ENCODE measurements at regions not wholly inside any gene's neighbourhood (a gene's known extent, or its start where the extent isn't known, plus 50 kb on each side); places are given as distances from the start of the nearest gene placed in this dataset.

DNA sequence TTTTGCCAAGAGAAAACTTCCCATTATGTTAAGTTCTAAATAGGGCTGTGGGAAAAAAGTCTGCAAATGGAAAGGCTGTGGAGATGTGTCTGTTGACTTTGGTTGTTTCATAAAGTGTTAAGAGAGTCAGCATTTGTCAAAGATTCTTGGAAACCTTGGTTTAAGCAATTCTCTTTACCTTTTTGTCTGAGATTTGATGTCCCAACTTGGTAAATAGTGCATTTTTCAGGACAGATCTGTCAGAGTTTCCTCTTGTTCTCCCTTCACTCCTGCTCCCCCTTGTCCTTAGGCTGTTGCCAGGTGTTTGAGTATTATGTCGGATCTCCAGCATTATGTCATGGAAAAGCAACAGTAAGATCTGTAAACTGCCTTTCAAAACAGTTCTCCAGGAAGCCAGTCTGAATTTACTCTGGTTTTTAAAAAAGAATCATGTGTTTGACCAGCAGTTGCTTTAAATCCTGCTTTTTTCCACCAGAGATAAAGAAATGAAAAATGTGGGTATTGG lies 79.1 kb upstream of the ADAMTSL1 start:
- no peak for DNase-seq

DNA sequence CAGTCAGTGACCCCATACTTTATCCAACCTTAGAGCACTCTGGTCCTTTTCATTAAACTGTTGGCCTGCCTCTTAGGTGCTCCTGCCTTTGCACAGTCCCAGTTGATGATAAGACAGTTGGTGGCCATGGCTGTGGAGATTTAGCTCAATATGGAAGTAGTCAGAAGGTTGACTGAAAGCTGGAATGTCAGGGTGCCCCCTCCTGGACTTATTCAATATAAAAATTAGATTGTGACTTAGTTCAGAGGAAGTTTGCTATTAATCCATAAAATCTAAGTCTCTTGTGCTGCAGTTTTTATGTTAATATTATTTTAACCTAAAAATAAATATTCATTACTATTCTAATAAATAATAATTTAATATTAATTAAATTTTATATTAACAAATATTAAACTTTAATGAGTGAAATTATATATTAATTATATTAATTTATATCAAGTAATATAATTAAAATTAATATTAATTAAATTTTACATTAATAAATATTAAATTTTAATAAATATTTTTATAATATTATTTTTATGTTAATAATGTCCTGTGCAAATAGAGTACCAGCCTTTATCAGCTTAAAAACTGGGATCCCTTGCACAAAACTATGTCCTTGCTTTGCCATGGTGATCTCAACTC lies 77.7 kb upstream of the ADAMTSL1 start:
- no peak for DNase-seq

DNA sequence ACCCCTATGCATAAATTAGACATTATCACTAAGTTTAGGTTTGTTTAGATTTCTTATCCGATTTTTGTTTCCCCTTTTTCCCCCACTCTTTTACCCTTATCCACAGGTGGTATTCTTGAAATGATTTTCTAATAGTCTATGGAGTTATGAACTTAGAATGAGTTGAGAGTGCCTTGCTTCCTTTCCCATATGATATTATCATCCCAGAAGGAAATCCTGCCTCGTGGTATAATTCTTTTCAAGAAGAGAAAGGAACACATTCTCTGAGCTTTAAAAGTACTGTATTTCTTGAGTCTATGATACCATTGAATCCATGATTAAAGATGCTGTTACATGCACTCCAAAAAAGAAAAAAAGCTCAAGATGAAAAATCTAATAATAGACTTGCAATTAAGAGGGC lies 76.9 kb upstream of the ADAMTSL1 start:
- DNase-seq, result no peak

DNA sequence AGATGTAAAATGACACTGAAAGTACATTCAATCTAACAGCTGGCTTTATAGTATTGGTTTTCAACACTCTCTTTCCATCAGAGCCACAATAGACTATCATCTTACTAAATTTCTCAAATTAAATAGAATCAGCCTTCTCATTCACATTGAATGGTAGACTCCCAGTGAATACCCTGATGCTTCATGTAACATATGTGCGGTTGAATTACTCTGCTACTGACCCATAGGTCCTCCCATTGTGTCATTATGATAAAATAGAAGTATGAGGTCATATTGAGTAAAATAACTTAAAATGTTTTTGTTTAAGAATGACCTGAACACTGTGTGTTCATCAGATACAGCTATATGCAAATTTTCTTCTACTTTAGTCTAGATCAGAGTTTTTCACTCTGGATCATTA lies 75.9 kb upstream of the ADAMTSL1 start:
- no peak for DNase-seq

DNA sequence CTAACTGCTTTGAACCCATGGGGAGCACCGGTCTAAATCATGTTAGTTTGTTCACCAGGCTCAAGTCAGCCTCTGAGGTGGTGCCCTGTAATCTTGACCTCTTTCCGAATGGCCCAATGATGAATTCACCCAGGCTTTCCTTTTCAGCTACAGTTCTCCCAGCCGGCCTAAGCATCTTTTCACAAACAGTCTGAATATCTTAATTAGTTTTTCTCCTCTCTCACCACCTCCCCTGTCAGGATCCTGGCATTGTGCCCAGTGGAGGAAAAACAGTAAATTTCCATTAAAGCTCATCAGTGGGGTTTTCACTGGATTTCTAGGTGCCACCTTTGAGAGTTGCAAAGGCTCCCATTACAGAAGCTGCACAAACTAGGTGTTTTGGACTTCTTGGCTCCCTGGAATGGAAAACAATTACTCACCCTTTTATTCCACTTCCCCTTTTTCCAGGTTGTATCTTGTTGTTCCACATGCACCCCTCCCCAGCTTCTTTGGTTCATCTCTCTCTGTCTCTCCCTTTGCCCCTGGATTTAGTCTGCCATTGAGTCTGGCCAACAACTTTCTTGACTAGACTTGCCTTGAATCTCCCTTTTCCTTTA lies 69.4 kb upstream of the ADAMTSL1 start:
- DNase-seq, result no peak

DNA sequence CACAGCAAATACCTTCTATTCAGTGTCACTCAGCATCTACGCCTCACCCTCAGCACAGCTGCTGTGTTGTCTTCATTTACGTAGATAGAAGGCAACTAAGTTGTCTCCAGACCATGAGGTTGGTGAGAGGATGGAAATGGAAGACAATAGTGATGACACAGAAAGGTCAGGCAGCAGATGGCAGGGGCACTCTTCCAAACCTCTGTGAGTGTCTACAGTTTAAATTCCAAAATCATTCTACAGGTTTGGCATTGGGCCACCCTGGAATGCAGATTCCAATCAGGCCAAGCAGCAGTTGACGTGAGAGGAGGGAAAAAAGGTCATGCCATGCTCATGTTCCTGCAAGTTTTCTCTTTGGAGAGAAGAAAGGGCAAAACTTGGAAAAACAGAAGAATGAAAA lies 68.7 kb upstream of the ADAMTSL1 start:
- no peak for DNase-seq

DNA sequence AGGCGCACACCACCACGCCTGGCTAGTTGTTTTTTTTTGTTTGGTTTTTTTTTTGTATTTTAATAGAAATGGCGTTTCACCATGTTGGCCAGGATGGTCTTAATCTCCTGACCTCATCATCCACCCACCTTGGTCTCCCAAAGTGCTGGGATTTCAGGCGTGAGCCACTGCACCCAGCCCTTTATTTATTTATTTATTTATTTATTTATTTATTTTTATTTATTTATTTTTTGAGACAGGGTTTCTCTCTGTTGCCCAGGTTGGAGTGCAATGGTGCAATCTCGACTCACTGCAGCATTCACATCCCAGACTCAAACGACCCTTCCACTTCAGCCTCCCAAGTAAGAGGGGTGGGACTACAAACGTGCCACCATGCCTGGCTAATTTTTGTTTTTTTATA lies 63.0 kb upstream of the ADAMTSL1 start:
- DNase-seq, result no peak

DNA sequence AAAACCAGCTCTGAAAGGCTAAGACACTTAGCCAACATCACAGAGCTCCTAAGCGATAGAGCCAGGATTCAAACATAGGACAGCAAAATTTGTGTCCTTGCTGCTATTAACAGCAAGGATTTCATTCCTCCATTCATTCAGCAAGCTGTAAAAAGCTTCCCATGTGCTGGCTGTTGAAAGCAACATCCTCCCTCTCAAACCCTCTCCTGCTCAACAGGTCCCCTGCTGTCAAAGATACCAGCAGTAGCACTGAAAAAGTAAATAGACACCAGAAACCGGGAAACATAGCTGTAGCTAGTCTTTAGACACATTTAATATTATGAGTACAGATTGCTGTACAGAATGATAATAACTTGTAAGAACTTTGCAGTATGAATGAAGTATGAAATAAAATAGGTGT lies 52.6 kb upstream of the ADAMTSL1 start:
- DNase-seq, result no peak

DNA sequence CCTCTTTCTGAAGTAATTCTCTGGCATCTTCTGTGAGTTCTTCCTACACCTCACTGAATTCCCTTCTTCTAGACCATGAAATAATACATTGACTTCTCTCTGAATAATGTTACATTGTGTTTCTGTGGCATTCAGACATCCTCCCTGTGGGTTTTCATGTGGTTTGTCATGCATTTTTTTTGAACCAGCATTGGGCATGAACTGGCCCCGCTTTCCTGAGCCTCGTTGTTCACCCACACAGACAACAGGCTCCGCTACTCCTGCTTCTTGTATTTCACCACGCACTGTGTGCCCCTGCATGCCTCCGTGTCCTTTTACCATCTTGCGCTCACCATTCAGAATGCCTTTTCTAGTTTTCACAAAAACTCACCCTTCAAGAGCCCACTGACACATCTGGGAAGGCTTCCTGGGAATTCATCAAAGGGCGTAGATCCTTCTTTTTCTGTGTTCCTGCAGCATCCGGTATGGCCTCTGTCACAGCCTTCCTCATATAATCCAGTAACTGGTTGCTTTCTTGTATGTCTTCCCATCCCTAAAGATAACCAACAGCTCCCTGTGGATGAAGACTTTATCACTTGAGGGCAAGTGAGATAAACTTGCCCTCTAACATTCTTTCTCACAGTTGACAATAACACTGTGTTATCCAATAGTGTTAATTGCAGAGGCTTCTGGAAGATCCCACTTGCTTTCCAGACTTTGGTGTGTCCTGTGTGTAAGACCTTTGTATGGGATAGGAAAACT lies 51.5 kb upstream of the ADAMTSL1 start:
- DNase-seq, result no peak

DNA sequence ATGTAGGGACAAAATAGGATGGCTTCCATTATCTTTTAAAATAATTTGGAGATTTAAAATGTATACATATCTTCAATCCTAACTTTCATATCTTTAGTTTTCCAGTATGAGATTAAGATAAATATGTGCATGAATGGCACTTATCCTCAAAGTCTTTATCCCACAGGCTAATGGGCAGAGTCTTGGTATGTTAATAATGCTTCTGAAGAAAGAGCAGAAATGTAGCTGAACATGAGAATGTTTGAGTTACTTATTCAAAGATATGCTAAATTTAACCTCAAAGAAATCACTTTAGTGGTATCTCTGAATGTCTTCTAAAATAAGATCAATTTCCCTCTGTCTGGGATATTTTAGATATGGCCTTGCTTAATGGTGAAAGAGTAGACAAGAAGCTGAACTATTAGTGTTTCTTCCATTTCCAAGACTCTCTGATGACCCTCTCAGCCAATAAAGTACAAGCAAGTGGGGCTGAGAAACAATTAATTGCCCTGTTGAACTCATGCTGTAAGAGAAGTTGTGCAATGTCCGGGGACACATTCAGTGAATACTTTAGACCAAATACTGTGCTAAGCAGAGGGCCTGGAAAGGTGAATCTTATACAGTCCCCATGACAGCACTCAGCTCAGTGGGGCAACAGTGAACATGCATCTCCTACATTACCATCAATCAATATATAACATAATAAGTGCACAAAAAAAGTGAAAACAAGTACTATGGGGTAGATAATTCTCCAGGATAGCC lies 50.0 kb upstream of the ADAMTSL1 start:
- DNase-seq, result no peak
